ENCODE measurements at regions not wholly inside any gene's neighbourhood (a gene's known extent, or its start where the extent isn't known, plus 50 kb on each side); places are given as distances from the start of the nearest gene placed in this dataset.
A peak's percentile ranks its signal among the peaks of the same experiment; 100 is the strongest.

GRCh38 chr15:98438907-98439306 lies 209.4 kb upstream of the IGF1R start:
- peaks cover under 1% of the 10 kb centered on the region for H3K27me3 Mint-ChIP-seq (ENCODE audit: low read depth)
- no peak overlapping the region for H3K4me3 Mint-ChIP-seq (ENCODE audit: low read depth)
- no peaks in the 10 kb centered on the region for H3K9me3 Mint-ChIP-seq
- no peak for DNase-seq (ENCODE audit: low spot score)
- H3K4me1 Mint-ChIP-seq (ENCODE audit: low read depth) = peaks cover 3% of the 10 kb centered on the region
- H3K27ac Mint-ChIP-seq = no peak overlapping the region
- no peaks in the 10 kb centered on the region for H3K36me3 Mint-ChIP-seq (ENCODE audit: low read depth)
- intact Hi-C loops (cut with micrococcal nuclease) = no loop called here

- no peak for DNase-seq (ENCODE audit: low spot score)
- Mint-ChIP-seq H3K36me3 (ENCODE audit: low read depth) (no peaks in the 10 kb centered on the region), H3K4me1 (ENCODE audit: low read depth) (peaks cover 3% of the 10 kb centered on the region), H3K27ac (no peak overlapping the region), H3K4me3 (ENCODE audit: low read depth) (no peak overlapping the region), H3K9me3 (no peaks in the 10 kb centered on the region), H3K27me3 (ENCODE audit: low read depth) (peaks cover 3% of the 10 kb centered on the region)
- intact Hi-C loops (cut with micrococcal nuclease) = no loop called here
These were observed 208.8 kb upstream of the IGF1R start for GRCh38 chr15:98439523-98439942.

- intact Hi-C loops (cut with micrococcal nuclease) = loop anchor here (5.0 to 10.0 kb wide), 4 partner anchors 104 to 774 kb away; no protein-coding TSS in a partner anchor
- Mint-ChIP-seq H3K27ac (no peak overlapping the region), H3K9me3 (no peaks in the 10 kb centered on the region), H3K4me1 (ENCODE audit: low read depth) (peaks cover 3% of the 10 kb centered on the region), H3K27me3 (ENCODE audit: low read depth) (peaks cover 3% of the 10 kb centered on the region), H3K4me3 (ENCODE audit: low read depth) (no peak overlapping the region), H3K36me3 (ENCODE audit: low read depth) (no peaks in the 10 kb centered on the region)
- DNase-seq (ENCODE audit: low spot score) = no peak
These were observed 207.4 kb upstream of the IGF1R start for GRCh38 chr15:98440917-98441316.

- no peak overlapping the region for H3K4me3 Mint-ChIP-seq (ENCODE audit: low read depth)
- intact Hi-C loops (cut with micrococcal nuclease) = loop anchor here (5.0 to 10.0 kb wide), 4 partner anchors 103 to 773 kb away; no protein-coding TSS in a partner anchor
- H3K36me3 Mint-ChIP-seq (ENCODE audit: low read depth) = no peaks in the 10 kb centered on the region
- peaks cover 3% of the 10 kb centered on the region for H3K4me1 Mint-ChIP-seq (ENCODE audit: low read depth)
- no peak for DNase-seq (ENCODE audit: low spot score)
- no peak overlapping the region for H3K27ac Mint-ChIP-seq
- no peaks in the 10 kb centered on the region for H3K9me3 Mint-ChIP-seq
- H3K27me3 Mint-ChIP-seq (ENCODE audit: low read depth) = peaks cover 3% of the 10 kb centered on the region
These were observed 206.7 kb upstream of the IGF1R start for GRCh38 chr15:98441599-98441998.

- H3K27me3 Mint-ChIP-seq (ENCODE audit: low read depth) = peaks cover 3% of the 10 kb centered on the region
- intact Hi-C loops (cut with micrococcal nuclease) = loop anchor here (1.0 to 10.0 kb wide), 5 partner anchors 102 to 772 kb away; no protein-coding TSS in a partner anchor
- peak; percentile 36 for DNase-seq (ENCODE audit: low spot score)
- H3K9me3 Mint-ChIP-seq = no peaks in the 10 kb centered on the region
- H3K4me1 Mint-ChIP-seq (ENCODE audit: low read depth) = peaks cover 3% of the 10 kb centered on the region
- H3K27ac Mint-ChIP-seq = no peak overlapping the region
- no peak overlapping the region for H3K4me3 Mint-ChIP-seq (ENCODE audit: low read depth)
- H3K36me3 Mint-ChIP-seq (ENCODE audit: low read depth) = no peaks in the 10 kb centered on the region
These were observed 205.9 kb upstream of the IGF1R start for GRCh38 chr15:98442379-98442833.

- H3K4me1 Mint-ChIP-seq (ENCODE audit: low read depth) = peaks cover 3% of the 10 kb centered on the region
These were observed 205.4 kb upstream of the IGF1R start for GRCh38 chr15:98442901-98443300.

GRCh38 chr15:98443526-98443925 lies 204.8 kb upstream of the IGF1R start:
- no peak for DNase-seq (ENCODE audit: low spot score)
- H3K4me3 Mint-ChIP-seq (ENCODE audit: low read depth) = no peak overlapping the region
- intact Hi-C loops (cut with micrococcal nuclease) = loop anchor here (5.0 to 10.0 kb wide), 4 partner anchors 101 to 771 kb away; no protein-coding TSS in a partner anchor
- H3K9me3 Mint-ChIP-seq = no peaks in the 10 kb centered on the region
- peaks cover 3% of the 10 kb centered on the region for H3K27me3 Mint-ChIP-seq (ENCODE audit: low read depth)
- peaks cover 5% of the 10 kb centered on the region for H3K4me1 Mint-ChIP-seq (ENCODE audit: low read depth)
- no peaks in the 10 kb centered on the region for H3K36me3 Mint-ChIP-seq (ENCODE audit: low read depth)
- no peak overlapping the region for H3K27ac Mint-ChIP-seq

More at GRCh38 chr15:98442901-98443300, 205.4 kb upstream of the IGF1R start:
- no peak overlapping the region for H3K4me3 Mint-ChIP-seq (ENCODE audit: low read depth)
- intact Hi-C loops (cut with micrococcal nuclease) = loop anchor here (1.0 to 10.0 kb wide), 5 partner anchors 102 to 772 kb away; no protein-coding TSS in a partner anchor
- DNase-seq (ENCODE audit: low spot score) = no peak
- H3K36me3 Mint-ChIP-seq (ENCODE audit: low read depth) = no peaks in the 10 kb centered on the region
- H3K27ac Mint-ChIP-seq = no peak overlapping the region
- H3K27me3 Mint-ChIP-seq (ENCODE audit: low read depth) = peaks cover 3% of the 10 kb centered on the region
- no peaks in the 10 kb centered on the region for H3K9me3 Mint-ChIP-seq

GRCh38 chr15:98444138-98444537 lies 204.2 kb upstream of the IGF1R start:
- H3K9me3 Mint-ChIP-seq = no peaks in the 10 kb centered on the region
- peaks cover 10% of the 10 kb centered on the region for H3K4me1 Mint-ChIP-seq (ENCODE audit: low read depth)
- no peak overlapping the region for H3K27ac Mint-ChIP-seq
- peaks cover 3% of the 10 kb centered on the region for H3K27me3 Mint-ChIP-seq (ENCODE audit: low read depth)
- intact Hi-C loops (cut with micrococcal nuclease) = loop anchor here (5.0 to 10.0 kb wide), 4 partner anchors 101 to 771 kb away; no protein-coding TSS in a partner anchor
- H3K36me3 Mint-ChIP-seq (ENCODE audit: low read depth) = no peaks in the 10 kb centered on the region
- H3K4me3 Mint-ChIP-seq (ENCODE audit: low read depth) = no peak overlapping the region
- no peak for DNase-seq (ENCODE audit: low spot score)

GRCh38 chr15:98445315-98445714 lies 203.0 kb upstream of the IGF1R start:
- Mint-ChIP-seq H3K27ac (no peak overlapping the region), H3K36me3 (ENCODE audit: low read depth) (no peaks in the 10 kb centered on the region), H3K4me1 (ENCODE audit: low read depth) (peaks cover 15% of the 10 kb centered on the region), H3K4me3 (ENCODE audit: low read depth) (no peak overlapping the region), H3K9me3 (no peaks in the 10 kb centered on the region), H3K27me3 (ENCODE audit: low read depth) (peaks cover 3% of the 10 kb centered on the region)
- intact Hi-C loops (cut with micrococcal nuclease) = loop anchor here (10.0 kb wide), 3 partner anchors 99 to 769 kb away; no protein-coding TSS in a partner anchor
- no peak for DNase-seq (ENCODE audit: low spot score)

GRCh38 chr15:98446083-98446482 lies 202.3 kb upstream of the IGF1R start:
- Mint-ChIP-seq H3K36me3 (ENCODE audit: low read depth) (no peaks in the 10 kb centered on the region), H3K27me3 (ENCODE audit: low read depth) (peaks cover 3% of the 10 kb centered on the region), H3K9me3 (no peaks in the 10 kb centered on the region), H3K4me1 (ENCODE audit: low read depth) (peaks cover 15% of the 10 kb centered on the region), H3K4me3 (ENCODE audit: low read depth) (no peak overlapping the region), H3K27ac (no peak overlapping the region)
- no peak for DNase-seq (ENCODE audit: low spot score)
- intact Hi-C loops (cut with micrococcal nuclease) = loop anchor here (10.0 kb wide), 3 partner anchors 99 to 769 kb away; no protein-coding TSS in a partner anchor

GRCh38 chr15:98447069-98447468 lies 201.3 kb upstream of the IGF1R start:
- Mint-ChIP-seq H3K36me3 (ENCODE audit: low read depth) (no peaks in the 10 kb centered on the region), H3K9me3 (no peaks in the 10 kb centered on the region), H3K4me1 (ENCODE audit: low read depth) (peaks cover 15% of the 10 kb centered on the region), H3K4me3 (ENCODE audit: low read depth) (no peak overlapping the region), H3K27ac (no peak overlapping the region), H3K27me3 (ENCODE audit: low read depth) (peaks cover 3% of the 10 kb centered on the region)
- intact Hi-C loops (cut with micrococcal nuclease) = loop anchor here (10.0 kb wide), 3 partner anchors 98 to 768 kb away; no protein-coding TSS in a partner anchor
- DNase-seq (ENCODE audit: low spot score) = no peak

GRCh38 chr15:98451236-98451635 lies 197.1 kb upstream of the IGF1R start:
- DNase-seq (ENCODE audit: low spot score) = no peak
- no peak overlapping the region for H3K4me3 Mint-ChIP-seq (ENCODE audit: low read depth)
- H3K9me3 Mint-ChIP-seq = no peaks in the 10 kb centered on the region
- no peak overlapping the region for H3K27ac Mint-ChIP-seq
- intact Hi-C loops (cut with micrococcal nuclease) = no loop called here
- no peaks in the 10 kb centered on the region for H3K27me3 Mint-ChIP-seq (ENCODE audit: low read depth)
- H3K36me3 Mint-ChIP-seq (ENCODE audit: low read depth) = no peaks in the 10 kb centered on the region
- peaks cover 12% of the 10 kb centered on the region for H3K4me1 Mint-ChIP-seq (ENCODE audit: low read depth)

GRCh38 chr15:98452238-98452637 lies 196.1 kb upstream of the IGF1R start:
- Mint-ChIP-seq H3K4me3 (ENCODE audit: low read depth) (no peak overlapping the region), H3K27ac (no peak overlapping the region), H3K27me3 (ENCODE audit: low read depth) (no peaks in the 10 kb centered on the region), H3K4me1 (ENCODE audit: low read depth) (peaks cover 12% of the 10 kb centered on the region), H3K36me3 (ENCODE audit: low read depth) (no peaks in the 10 kb centered on the region), H3K9me3 (no peaks in the 10 kb centered on the region)
- intact Hi-C loops (cut with micrococcal nuclease) = no loop called here
- DNase-seq (ENCODE audit: low spot score) = no peak
